ENCODE measurements at regions not wholly inside any gene's neighbourhood (a gene's known extent, or its start where the extent isn't known, plus 50 kb on each side); places are given as distances from the start of the nearest gene placed in this dataset.

DNA sequence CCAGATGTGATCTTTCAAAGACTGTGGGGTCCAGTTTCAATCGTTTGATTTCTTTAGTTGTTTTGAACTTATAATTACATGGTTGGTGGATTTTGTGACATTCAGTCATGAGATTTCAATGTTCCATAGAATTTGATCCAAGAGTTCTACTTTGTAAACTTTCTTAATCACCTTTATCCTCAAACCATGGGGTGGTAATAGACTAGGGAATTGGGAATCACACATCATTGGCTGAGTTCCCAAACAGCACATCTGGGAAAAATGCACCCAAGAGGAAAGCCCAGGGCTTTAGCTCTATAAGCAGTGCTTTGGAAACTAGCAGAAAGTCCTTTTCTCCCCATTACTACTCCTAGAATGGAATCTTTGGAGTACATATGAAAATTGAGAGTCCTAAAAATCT is 177.6 kb downstream of the NNT start:
- no peaks in the 10 kb centered on the region for H3K27me3 ChIP-seq (ENCODE audit: insufficient read depth)
- ChIA-PET CTCF (no interaction called here), POLR2A (no interaction called here)
- H3F3A ChIP-seq (replicated peaks; ENCODE audit: insufficient read depth): no peaks in the 10 kb centered on the region
- H3K27ac ChIP-seq (ENCODE audit: low read depth in 2 of 2, low read length in 1 of 2): no peak overlapping the region
- H3K4me2 ChIP-seq: no peak overlapping the region
- H3K9me3 ChIP-seq: no peaks in the 10 kb centered on the region
- H3K79me2 ChIP-seq (ENCODE audit: insufficient read depth): no peaks in the 10 kb centered on the region
- no peaks in the 10 kb centered on the region for H4K20me1 ChIP-seq (ENCODE audit: insufficient read depth)
- DNase-seq: no peak
- no peaks in the 10 kb centered on the region for H3K4me1 ChIP-seq (ENCODE audit: control insufficient read depth in 1 of 2, insufficient read depth in 2 of 2, low read depth in 1 of 2, low read length in 1 of 2)
- no peaks in the 10 kb centered on the region for H3K36me3 ChIP-seq (replicated peaks in 1 of 2; ENCODE audit: control insufficient read depth in 1 of 2, insufficient read depth in 2 of 2, low read length in 1 of 2)
- 0% methylated on average over 1 of the region's 1 CpG for WGBS (ENCODE audit: low lambda C conversion rate)
- H3K9me2 ChIP-seq: no peaks in the 10 kb centered on the region; the same call in 1 of the 2 replicates
- no peak overlapping the region for H3K9ac ChIP-seq
- no peak for TF ChIP-seq NFIC (IDR thresholded peaks at IDR 0.05; ENCODE audit: borderline replicate concordance)
- TF ChIP-seq SIN3A (IDR thresholded peaks at IDR 0.05; ENCODE audit: borderline replicate concordance, low read depth, low read length): no peak
- TF ChIP-seq, protein P1, sequence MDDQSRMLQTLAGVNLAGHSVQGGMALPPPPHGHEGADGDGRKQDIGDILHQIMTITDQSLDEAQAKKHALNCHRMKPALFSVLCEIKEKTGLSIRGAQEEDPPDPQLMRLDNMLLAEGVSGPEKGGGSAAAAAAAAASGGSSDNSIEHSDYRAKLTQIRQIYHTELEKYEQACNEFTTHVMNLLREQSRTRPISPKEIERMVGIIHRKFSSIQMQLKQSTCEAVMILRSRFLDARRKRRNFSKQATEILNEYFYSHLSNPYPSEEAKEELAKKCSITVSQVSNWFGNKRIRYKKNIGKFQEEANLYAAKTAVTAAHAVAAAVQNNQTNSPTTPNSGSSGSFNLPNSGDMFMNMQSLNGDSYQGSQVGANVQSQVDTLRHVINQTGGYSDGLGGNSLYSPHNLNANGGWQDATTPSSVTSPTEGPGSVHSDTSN (IDR thresholded peaks at IDR 0.05): no peak
- no peak for TF ChIP-seq MAX (IDR thresholded peaks at IDR 0.05; ENCODE audit: low read depth)
- TF ChIP-seq SMC3 (IDR thresholded peaks at IDR 0.05; ENCODE audit: low read depth, low read length): no peak
- TF ChIP-seq NRF1 (IDR thresholded peaks at IDR 0.05; ENCODE audit: low read depth, low read length): no peak
- no peak overlapping the region for H3K4me3 ChIP-seq (ENCODE audit: low read depth in 2 of 2, low read length in 1 of 2)
- H2AFZ ChIP-seq (ENCODE audit: low read depth): no peak overlapping the region

GRCh38 chr5:43774881-43775399 is 172.0 kb downstream of the NNT start:
- CTCF ChIA-PET: no interaction called here

More at GRCh38 chr5:43774881-43775399, 172.0 kb downstream of the NNT start:
- Histone ChIP-seq H3K9me3 (no peaks in the 10 kb centered on the region), H3K9ac (no peak overlapping the region), H3K4me1 (ENCODE audit: control insufficient read depth in 1 of 2, insufficient read depth in 2 of 2, low read depth in 1 of 2, low read length in 1 of 2) (peaks cover 0 to 31% of the 10 kb centered on the region in 2 experiments; a peak in 2 of 4 replicates), H3K4me2 (no peak overlapping the region), H2AFZ (ENCODE audit: low read depth) (no peak overlapping the region), H3K27ac (ENCODE audit: low read depth in 2 of 2, low read length in 1 of 2) (no peak overlapping the region), H3K9me2 (no peaks in the 10 kb centered on the region), H3K27me3 (ENCODE audit: insufficient read depth) (no peaks in the 10 kb centered on the region), H4K20me1 (ENCODE audit: insufficient read depth) (no peaks in the 10 kb centered on the region), H3K36me3 (replicated peaks in 1 of 2; ENCODE audit: control insufficient read depth in 1 of 2, insufficient read depth in 2 of 2, low read length in 1 of 2) (no peaks in the 10 kb centered on the region), H3K4me3 (ENCODE audit: low read depth in 2 of 2, low read length in 1 of 2) (no peak overlapping the region), H3K79me2 (ENCODE audit: insufficient read depth) (no peaks in the 10 kb centered on the region), H3F3A (replicated peaks; ENCODE audit: insufficient read depth) (peaks cover 6% of the 10 kb centered on the region)
- TF ChIP-seq JUND (IDR thresholded peaks at IDR 0.05) (no peak), CHD2 (IDR thresholded peaks at IDR 0.05; ENCODE audit: low read length, partially characterized antibody) (no peak), FOXM1 (IDR thresholded peaks at IDR 0.05; ENCODE audit: low read depth) (no peak), FOSL2 (IDR thresholded peaks at IDR 0.05; ENCODE audit: borderline replicate concordance, low read depth) (no peak), MEF2A (IDR thresholded peaks at IDR 0.05; ENCODE audit: borderline replicate concordance, low read depth) (no peak), GABPA (IDR thresholded peaks at IDR 0.05; ENCODE audit: low read depth) (no peak), USF2 (IDR thresholded peaks at IDR 0.05; ENCODE audit: borderline replicate concordance, low read depth, low read length) (no peak), POLR2AphosphoS5 (IDR thresholded peaks at IDR 0.05; ENCODE audit: low read depth, low read length) (no peak), MXI1 (IDR thresholded peaks at IDR 0.05; ENCODE audit: low read depth, low read length) (no peak)
- DNase-seq: no peak
- WGBS (ENCODE audit: low lambda C conversion rate): 87% methylated on average over 1 of the region's 1 CpG
- POLR2A ChIA-PET: no interaction called here

Measured in SK-N-SH (cell line).